ENCODE measurements at regions not wholly inside any gene's neighbourhood (a gene's known extent, or its start where the extent isn't known, plus 50 kb on each side); places are given as distances from the start of the nearest gene placed in this dataset.

DNA sequence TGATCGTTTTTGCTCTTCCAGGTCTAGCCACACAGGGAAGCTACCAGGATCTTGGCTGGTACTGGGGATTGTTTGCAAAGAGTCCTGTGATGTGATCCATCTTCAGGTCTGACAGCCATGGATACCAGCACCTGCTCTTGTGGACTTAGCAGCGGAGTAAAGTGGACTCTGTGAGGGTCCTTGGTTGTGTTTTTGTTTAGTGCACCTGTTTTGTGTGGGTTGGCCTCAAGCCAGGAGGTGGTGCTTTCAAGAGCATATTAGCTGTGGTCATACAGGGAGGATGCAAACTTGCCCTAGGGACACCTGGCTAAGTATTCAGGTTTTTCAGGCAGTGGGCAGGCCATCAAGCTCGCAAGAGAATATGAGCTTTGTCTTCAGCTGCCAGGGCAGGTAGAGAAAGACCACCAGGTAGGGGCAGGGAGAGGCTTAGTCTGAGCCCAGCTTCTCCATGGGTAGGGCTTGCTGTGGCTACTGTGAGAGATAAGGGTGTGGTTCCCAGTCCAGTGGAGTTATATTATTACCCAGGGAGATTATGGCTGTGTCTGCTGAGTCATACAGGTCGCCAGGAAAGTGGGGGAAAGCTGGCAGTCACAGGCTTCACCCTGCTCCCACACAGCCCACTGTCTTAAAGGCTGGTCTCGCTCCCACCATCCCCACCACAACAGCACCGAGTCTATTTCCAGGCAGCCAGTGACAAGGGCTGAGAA is 293.7 kb downstream of the PCDH18 start:
- Histone ChIP-seq H3K27ac (ENCODE audit: low read depth, low read length, poor library complexity, severe bottlenecking) (no peak overlapping the region), H3K4me1 (ENCODE audit: insufficient read depth, low read length, severe bottlenecking) (no peaks in the 10 kb centered on the region), H3K4me2 (ENCODE audit: low read length) (no peak overlapping the region), H4K20me1 (ENCODE audit: insufficient read depth, low read length) (no peaks in the 10 kb centered on the region), H3K9ac (ENCODE audit: low read length) (no peak overlapping the region), H3K36me3 (ENCODE audit: insufficient read depth, low read length) (no peaks in the 10 kb centered on the region), H3K9me3 (ENCODE audit: low read length) (no peaks in the 10 kb centered on the region), H3K4me3 (ENCODE audit: low read depth, low read length, poor library complexity, severe bottlenecking) (no peak overlapping the region), H3K79me2 (ENCODE audit: insufficient read depth, low read length) (no peaks in the 10 kb centered on the region), H3K27me3 (ENCODE audit: insufficient read depth, low read length) (no peaks in the 10 kb centered on the region), H3K9me2 (ENCODE audit: low read depth, low read length) (no peaks in the 10 kb centered on the region), H3F3A (ENCODE audit: insufficient read depth, low read length) (no peaks in the 10 kb centered on the region), H2AFZ (ENCODE audit: low read length) (no peak overlapping the region)
- TF ChIP-seq, protein P1, sequence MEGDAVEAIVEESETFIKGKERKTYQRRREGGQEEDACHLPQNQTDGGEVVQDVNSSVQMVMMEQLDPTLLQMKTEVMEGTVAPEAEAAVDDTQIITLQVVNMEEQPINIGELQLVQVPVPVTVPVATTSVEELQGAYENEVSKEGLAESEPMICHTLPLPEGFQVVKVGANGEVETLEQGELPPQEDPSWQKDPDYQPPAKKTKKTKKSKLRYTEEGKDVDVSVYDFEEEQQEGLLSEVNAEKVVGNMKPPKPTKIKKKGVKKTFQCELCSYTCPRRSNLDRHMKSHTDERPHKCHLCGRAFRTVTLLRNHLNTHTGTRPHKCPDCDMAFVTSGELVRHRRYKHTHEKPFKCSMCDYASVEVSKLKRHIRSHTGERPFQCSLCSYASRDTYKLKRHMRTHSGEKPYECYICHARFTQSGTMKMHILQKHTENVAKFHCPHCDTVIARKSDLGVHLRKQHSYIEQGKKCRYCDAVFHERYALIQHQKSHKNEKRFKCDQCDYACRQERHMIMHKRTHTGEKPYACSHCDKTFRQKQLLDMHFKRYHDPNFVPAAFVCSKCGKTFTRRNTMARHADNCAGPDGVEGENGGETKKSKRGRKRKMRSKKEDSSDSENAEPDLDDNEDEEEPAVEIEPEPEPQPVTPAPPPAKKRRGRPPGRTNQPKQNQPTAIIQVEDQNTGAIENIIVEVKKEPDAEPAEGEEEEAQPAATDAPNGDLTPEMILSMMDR (IDR thresholded peaks at IDR 0.05; ENCODE audit: low read length), result no peak
- no peak for TF ChIP-seq EZH2 (IDR thresholded peaks at IDR 0.05; ENCODE audit: borderline replicate concordance, low read length)

DNA sequence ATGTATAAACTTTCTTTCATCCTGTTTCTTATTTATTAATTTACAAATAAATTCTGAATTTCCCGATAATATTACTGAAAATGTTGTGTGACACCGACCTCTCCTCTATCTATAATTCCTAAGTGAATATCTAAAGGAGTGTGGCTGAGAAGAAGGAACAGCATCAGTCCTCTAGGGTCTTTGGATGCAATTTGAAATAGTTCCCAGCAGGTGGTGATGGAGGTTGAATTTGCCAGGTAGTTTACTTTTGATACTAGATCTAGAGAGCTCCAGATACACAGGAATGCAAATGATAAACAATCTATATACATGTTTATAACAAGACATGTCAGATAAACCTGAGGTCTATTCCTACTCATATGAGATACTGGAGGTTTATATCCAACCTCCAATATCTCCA is 305.4 kb downstream of the PCDH18 start:
- Histone ChIP-seq H3K9me3 (ENCODE audit: low read length) (no peaks in the 10 kb centered on the region), H3K9ac (ENCODE audit: low read length) (no peak overlapping the region)

DNA sequence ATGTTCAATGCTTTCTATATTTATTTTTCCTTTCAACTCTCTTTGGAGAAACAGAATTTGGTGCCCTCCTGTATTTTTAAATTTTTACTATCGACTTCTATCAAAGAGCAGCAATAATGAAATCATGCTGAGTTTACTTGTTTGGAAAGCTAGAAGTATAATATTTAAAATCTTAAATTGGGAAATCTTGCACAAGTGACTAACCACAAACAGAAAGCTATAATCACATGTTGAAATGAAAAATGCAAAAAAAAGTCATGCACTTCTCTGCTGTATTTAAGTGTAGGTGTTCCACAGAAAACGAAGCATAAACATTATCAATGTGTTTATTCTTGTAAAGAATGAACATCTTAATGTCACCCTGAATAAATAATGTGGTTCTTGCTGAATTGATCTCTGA is 306.1 kb downstream of the PCDH18 start:
- H3K4me3 ChIP-seq (ENCODE audit: low read depth, low read length, poor library complexity, severe bottlenecking), result no peak overlapping the region
- TF ChIP-seq EZH2 (IDR thresholded peaks at IDR 0.05; ENCODE audit: borderline replicate concordance, low read length), result no peak
- TF ChIP-seq, protein P1 (IDR thresholded peaks at IDR 0.05; ENCODE audit: low read length), result no peak
- no peak overlapping the region for H3K4me2 ChIP-seq (ENCODE audit: low read length)
- H4K20me1 ChIP-seq (ENCODE audit: insufficient read depth, low read length), result no peaks in the 10 kb centered on the region
- no peaks in the 10 kb centered on the region for H3K27me3 ChIP-seq (ENCODE audit: insufficient read depth, low read length)
- H3F3A ChIP-seq (ENCODE audit: insufficient read depth, low read length), result no peaks in the 10 kb centered on the region
- no peak overlapping the region for H2AFZ ChIP-seq (ENCODE audit: low read length)
- no peaks in the 10 kb centered on the region for H3K9me3 ChIP-seq (ENCODE audit: low read length)
- no peak overlapping the region for H3K9ac ChIP-seq (ENCODE audit: low read length)
- no peaks in the 10 kb centered on the region for H3K9me2 ChIP-seq (ENCODE audit: low read depth, low read length)
- H3K27ac ChIP-seq (ENCODE audit: low read depth, low read length, poor library complexity, severe bottlenecking), result no peak overlapping the region
- H3K4me1 ChIP-seq (ENCODE audit: insufficient read depth, low read length, severe bottlenecking), result no peaks in the 10 kb centered on the region
- H3K79me2 ChIP-seq (ENCODE audit: insufficient read depth, low read length), result no peaks in the 10 kb centered on the region
- no peaks in the 10 kb centered on the region for H3K36me3 ChIP-seq (ENCODE audit: insufficient read depth, low read length)

More for the DNA sequence above, 305.4 kb downstream of the PCDH18 start:
- no peaks in the 10 kb centered on the region for H3K36me3 ChIP-seq (ENCODE audit: insufficient read depth, low read length)
- no peak overlapping the region for H2AFZ ChIP-seq (ENCODE audit: low read length)
- TF ChIP-seq, protein P1 (IDR thresholded peaks at IDR 0.05; ENCODE audit: low read length), result no peak
- TF ChIP-seq EZH2 (IDR thresholded peaks at IDR 0.05; ENCODE audit: borderline replicate concordance, low read length), result no peak
- H3K4me3 ChIP-seq (ENCODE audit: low read depth, low read length, poor library complexity, severe bottlenecking), result no peak overlapping the region
- no peaks in the 10 kb centered on the region for H3F3A ChIP-seq (ENCODE audit: insufficient read depth, low read length)
- no peak overlapping the region for H3K27ac ChIP-seq (ENCODE audit: low read depth, low read length, poor library complexity, severe bottlenecking)
- H3K79me2 ChIP-seq (ENCODE audit: insufficient read depth, low read length), result no peaks in the 10 kb centered on the region
- H3K27me3 ChIP-seq (ENCODE audit: insufficient read depth, low read length), result no peaks in the 10 kb centered on the region
- H3K4me2 ChIP-seq (ENCODE audit: low read length), result no peak overlapping the region
- H4K20me1 ChIP-seq (ENCODE audit: insufficient read depth, low read length), result no peaks in the 10 kb centered on the region
- no peaks in the 10 kb centered on the region for H3K4me1 ChIP-seq (ENCODE audit: insufficient read depth, low read length, severe bottlenecking)
- H3K9me2 ChIP-seq (ENCODE audit: low read depth, low read length), result no peaks in the 10 kb centered on the region

Measured in OCI-LY1 (cell line).